Loucy (cell line): ENCODE measurements at regions not wholly inside any gene's neighbourhood (a gene's known extent, or its start where the extent isn't known, plus 50 kb on each side); places are given as distances from the start of the nearest gene placed in this dataset.

ENCODE experiments used
- H2AFZ ChIP-seq: fragments of 200-600 bp; sonication (generic); 2 replicates; pipeline ENCODE4 v1.6.0; 2016; ENCODE audit warnings: antibody characterized with exemption, mild to moderate bottlenecking, low read length, moderate library complexity
- H3F3A ChIP-seq: fragments of 200-600 bp; 2 replicates; pipeline ENCODE4 v1.6.0; 2016; ENCODE audit warnings: antibody characterized with exemption, low read depth, mild to moderate bottlenecking
- H3K27me3 ChIP-seq: fragments of 200-600 bp; sonication (generic); 2 replicates; pipeline ENCODE4 v1.6.1; 2014; ENCODE audit warnings: low read length, mild to moderate bottlenecking; ENCODE audit not compliant: insufficient read depth, poor library complexity, severe bottlenecking
- H3K36me3 ChIP-seq: fragments of 200-600 bp; sonication (generic); 2 replicates; pipeline ENCODE4 v1.6.1; 2016; ENCODE audit warnings: low read length; ENCODE audit not compliant: insufficient read depth
- H3K4me1 ChIP-seq: fragments of 200-600 bp; sonication (generic); 2 replicates; pipeline ENCODE4 v1.5.1; 2014; ENCODE audit warnings: low read length, mild to moderate bottlenecking; ENCODE audit not compliant: insufficient read depth, poor library complexity, severe bottlenecking
- H3K4me2 ChIP-seq: fragments of 200-600 bp; sonication (generic); 2 replicates; pipeline ENCODE4 v1.6.0; 2014; ENCODE audit warnings: antibody characterized with exemption, low read length, low read depth, mild to moderate bottlenecking; ENCODE audit not compliant: poor library complexity, severe bottlenecking
- H3K4me3 ChIP-seq: fragments of 200-600 bp; sonication (generic); 2 replicates; pipeline ENCODE4 v1.5.1; 2014; ENCODE audit warnings: low read length, mild to moderate bottlenecking, mixed read lengths; ENCODE audit not compliant: poor library complexity, severe bottlenecking
- H3K79me2 ChIP-seq: fragments of 200-600 bp; sonication (generic); 2 replicates; pipeline ENCODE4 v1.6.1; 2014; ENCODE audit warnings: low read length; ENCODE audit not compliant: insufficient read depth
- H3K9ac ChIP-seq: fragments of 200-600 bp; sonication (generic); 2 replicates; pipeline ENCODE4 v1.6.0; 2014; ENCODE audit warnings: mild to moderate bottlenecking, low read depth, low read length, moderate library complexity; ENCODE audit not compliant: poor library complexity, severe bottlenecking
- H3K9me2 ChIP-seq: fragments of 200-600 bp; sonication (generic); replicated peaks from 2 replicates; pipeline ENCODE4 v1.6.1; 2016; ENCODE audit warnings: low read depth, low read length, mixed read lengths
- H3K9me3 ChIP-seq: fragments of 200-600 bp; sonication (generic); 2 replicates; pipeline ENCODE4 v1.6.1; 2014; ENCODE audit warnings: mild to moderate bottlenecking, antibody characterized with exemption, low read length, low read depth; ENCODE audit not compliant: insufficient read depth
- H4K20me1 ChIP-seq: fragments of 200-600 bp; sonication (generic); 2 replicates; pipeline ENCODE4 v1.6.0; 2014; ENCODE audit warnings: antibody characterized with exemption, low read length, mild to moderate bottlenecking; ENCODE audit not compliant: insufficient read depth, poor library complexity, severe bottlenecking
- EZH2phosphoT487 ChIP-seq: fragments of 200-600 bp; IDR thresholded peaks from 2 replicates; pipeline ENCODE4 v1.6.1; 2018; ENCODE audit warnings: antibody characterized with exemption, mild to moderate bottlenecking, moderate library complexity, borderline replicate concordance
- TF ChIP-seq, protein P1 (sequence below): fragments of 200-600 bp; sonication (generic); conservative IDR thresholded peaks from 2 replicates; pipeline ENCODE4 v1.5.1; 2014; ENCODE audit warnings: mild to moderate bottlenecking, antibody characterized with exemption, low read length

- peaks cover 26% of the 10 kb centered on the region for H3K4me1 ChIP-seq
- no peak overlapping the region for H2AFZ ChIP-seq
- no peaks in the 10 kb centered on the region for H3K79me2 ChIP-seq
- H3K9me2 ChIP-seq = no peaks in the 10 kb centered on the region
- no peaks in the 10 kb centered on the region for H3K36me3 ChIP-seq
- H3K9ac ChIP-seq = no peak overlapping the region
- no peak overlapping the region for H3K4me2 ChIP-seq
- peaks cover 7% of the 10 kb centered on the region for H3F3A ChIP-seq
- H3K4me3 ChIP-seq = no peak overlapping the region
- no peak for TF ChIP-seq EZH2phosphoT487
- TF ChIP-seq, protein P1, sequence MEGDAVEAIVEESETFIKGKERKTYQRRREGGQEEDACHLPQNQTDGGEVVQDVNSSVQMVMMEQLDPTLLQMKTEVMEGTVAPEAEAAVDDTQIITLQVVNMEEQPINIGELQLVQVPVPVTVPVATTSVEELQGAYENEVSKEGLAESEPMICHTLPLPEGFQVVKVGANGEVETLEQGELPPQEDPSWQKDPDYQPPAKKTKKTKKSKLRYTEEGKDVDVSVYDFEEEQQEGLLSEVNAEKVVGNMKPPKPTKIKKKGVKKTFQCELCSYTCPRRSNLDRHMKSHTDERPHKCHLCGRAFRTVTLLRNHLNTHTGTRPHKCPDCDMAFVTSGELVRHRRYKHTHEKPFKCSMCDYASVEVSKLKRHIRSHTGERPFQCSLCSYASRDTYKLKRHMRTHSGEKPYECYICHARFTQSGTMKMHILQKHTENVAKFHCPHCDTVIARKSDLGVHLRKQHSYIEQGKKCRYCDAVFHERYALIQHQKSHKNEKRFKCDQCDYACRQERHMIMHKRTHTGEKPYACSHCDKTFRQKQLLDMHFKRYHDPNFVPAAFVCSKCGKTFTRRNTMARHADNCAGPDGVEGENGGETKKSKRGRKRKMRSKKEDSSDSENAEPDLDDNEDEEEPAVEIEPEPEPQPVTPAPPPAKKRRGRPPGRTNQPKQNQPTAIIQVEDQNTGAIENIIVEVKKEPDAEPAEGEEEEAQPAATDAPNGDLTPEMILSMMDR = no peak
- H3K9me3 ChIP-seq = no peaks in the 10 kb centered on the region
- H4K20me1 ChIP-seq = no peaks in the 10 kb centered on the region
- no peaks in the 10 kb centered on the region for H3K27me3 ChIP-seq
Observed at GRCh38 chr12:124683152-124684124, 116.0 kb upstream of the NCOR2 start.

DNA sequence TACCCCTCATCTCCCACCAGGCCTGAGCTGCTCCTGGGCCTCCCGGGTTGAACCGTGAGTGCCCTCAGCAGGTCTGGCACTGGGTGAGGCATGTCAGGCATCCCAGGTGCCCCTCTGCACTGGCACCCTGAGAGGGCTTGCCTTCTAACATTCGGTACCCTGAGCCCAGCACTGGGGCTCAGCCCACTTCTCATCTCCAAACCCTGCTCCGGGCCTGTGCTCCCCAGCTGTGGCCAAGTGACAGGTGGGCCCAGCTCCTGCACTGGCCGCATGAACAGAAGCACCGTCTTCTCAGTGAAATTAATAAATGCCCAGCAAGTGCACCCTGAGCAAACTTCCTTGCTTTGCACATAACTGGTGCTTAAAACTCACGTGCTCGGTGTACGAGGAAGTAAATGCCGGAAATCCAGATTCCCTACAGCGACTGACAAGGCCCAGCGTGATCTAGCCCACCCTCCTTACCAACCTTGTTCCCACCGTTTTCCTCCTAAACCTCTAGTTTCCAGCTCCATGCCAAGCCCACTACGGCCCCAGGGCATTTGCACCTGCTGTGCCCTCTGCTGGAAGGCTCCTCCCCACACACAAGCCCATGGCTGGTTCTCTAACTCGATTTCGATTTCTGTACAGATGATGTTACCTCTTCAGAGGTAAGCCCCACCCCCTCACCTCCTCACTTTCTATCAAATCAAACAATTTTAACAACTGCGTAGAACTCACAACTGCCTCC, 115.2 kb upstream of the NCOR2 start:
- Histone ChIP-seq H3K27me3 (no peaks in the 10 kb centered on the region), H3F3A (0 out of 2 replicates have a peak, but pooled peaks cover 2% of the 10 kb centered on the region), H3K9me3 (no peaks in the 10 kb centered on the region), H3K4me3 (no peak overlapping the region), H4K20me1 (no peaks in the 10 kb centered on the region), H3K36me3 (no peaks in the 10 kb centered on the region), H3K79me2 (no peaks in the 10 kb centered on the region), H2AFZ (no peak overlapping the region), H3K9me2 (no peaks in the 10 kb centered on the region), H3K9ac (no peak overlapping the region), H3K4me1 (peaks cover 19% of the 10 kb centered on the region), H3K4me2 (no peak overlapping the region)
- no peak for TF ChIP-seq EZH2phosphoT487
- TF ChIP-seq, protein P1 = no peak

DNA sequence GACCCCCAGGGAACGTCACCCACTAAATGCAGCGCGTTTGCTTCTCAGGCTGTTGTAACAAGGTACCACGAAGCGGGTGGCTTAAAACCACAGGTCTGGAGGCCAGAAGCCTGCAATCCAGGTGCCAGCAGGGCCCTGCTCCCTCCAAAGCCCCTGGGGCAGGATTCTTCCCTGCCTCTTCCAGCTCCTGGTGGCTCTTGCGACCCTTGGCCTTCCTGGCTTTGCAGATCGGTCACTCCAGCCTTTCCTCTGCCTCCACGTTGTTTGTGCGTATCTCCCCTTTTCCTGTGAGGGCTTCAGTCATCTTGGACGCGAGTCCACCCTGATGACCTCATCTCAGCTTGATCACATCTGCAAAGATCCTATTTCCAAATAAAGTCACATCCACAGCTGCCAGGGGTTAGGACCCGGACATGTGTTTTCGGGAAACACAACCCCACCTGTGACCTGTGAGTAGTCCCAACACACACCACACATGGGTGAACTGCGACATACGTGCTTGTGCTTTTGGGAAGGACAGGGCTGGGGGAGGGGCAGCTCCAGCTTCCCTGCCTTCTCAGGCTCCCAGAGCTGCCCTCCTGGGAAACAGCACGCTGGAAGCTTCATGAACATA, 114.5 kb upstream of the NCOR2 start:
- no peaks in the 10 kb centered on the region for H3K27me3 ChIP-seq
- H2AFZ ChIP-seq = no peak overlapping the region
- H3K9me3 ChIP-seq = no peaks in the 10 kb centered on the region
- no peaks in the 10 kb centered on the region for H3K9me2 ChIP-seq
- H3K79me2 ChIP-seq = no peaks in the 10 kb centered on the region
- no peak overlapping the region for H3K4me2 ChIP-seq
- no peak overlapping the region for H3K9ac ChIP-seq
- H3K4me1 ChIP-seq = peaks cover 13% of the 10 kb centered on the region
- no peak overlapping the region for H3K4me3 ChIP-seq
- no peaks in the 10 kb centered on the region for H3K36me3 ChIP-seq
- H4K20me1 ChIP-seq = no peaks in the 10 kb centered on the region
- H3F3A ChIP-seq = no peaks in the 10 kb centered on the region
- no peak for TF ChIP-seq EZH2phosphoT487
